ENCODE measurements at regions not wholly inside any gene's neighbourhood (a gene's known extent, or its start where the extent isn't known, plus 50 kb on each side); places are given as distances from the start of the nearest gene placed in this dataset.

DNA sequence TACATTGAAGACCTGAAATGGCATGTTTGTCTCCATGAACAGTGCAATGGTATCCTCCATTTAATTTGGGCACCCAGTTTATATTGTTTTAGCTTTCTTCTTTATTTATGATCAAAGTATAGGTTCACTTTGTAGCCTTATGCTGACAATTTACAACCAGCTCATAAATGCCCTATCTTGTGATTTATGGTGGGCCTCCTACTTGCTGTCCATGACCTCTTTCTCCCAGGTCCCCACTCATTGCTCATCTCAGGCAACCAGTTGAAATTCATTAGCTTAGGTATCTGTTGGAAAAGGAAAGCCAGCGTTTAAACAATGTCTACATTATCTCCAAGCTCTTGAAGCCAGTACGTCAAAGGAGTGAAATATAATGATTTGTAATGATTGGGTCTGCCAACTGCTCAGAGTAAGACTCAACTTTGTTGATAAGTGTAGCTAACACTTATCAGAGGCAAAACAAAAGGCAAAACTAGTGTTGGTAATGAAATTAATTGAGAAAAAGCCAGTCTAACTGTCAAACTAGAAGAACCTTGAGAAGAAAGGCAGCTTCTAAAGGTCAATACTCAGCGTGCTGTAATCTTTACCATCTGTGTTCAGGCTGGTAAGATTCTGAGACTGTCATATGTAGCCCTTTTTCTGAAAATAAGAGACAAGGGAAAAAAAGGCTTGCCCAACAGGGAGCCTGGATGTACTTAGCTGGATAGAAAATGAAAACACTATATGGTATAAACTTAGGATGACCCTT lies 695.9 kb downstream of the EPHA4 start:
- TF ChIP-seq CTCF (IDR thresholded peaks at IDR 0.05; ENCODE audit: poor library complexity) (no peak), EZH2 (IDR thresholded peaks at IDR 0.05; ENCODE audit: borderline replicate concordance) (no peak), EZH2phosphoT487 (IDR thresholded peaks at IDR 0.05; ENCODE audit: low read depth, severe bottlenecking, unreplicated experiment) (no peak)

Measured in hepatocyte (in vitro differentiated cells).